GM04503 (cell line): ENCODE measurements at regions not wholly inside any gene's neighbourhood (a gene's known extent, or its start where the extent isn't known, plus 50 kb on each side); places are given as distances from the start of the nearest gene placed in this dataset.
"Not testable (repeated sequence)": the region's sequence is repeated elsewhere in the genome, so short reads cannot be mapped to it uniquely, and the experiment has no call there.

Experiments used
- DNase-seq: peaks from one replicate; pipeline ENCODE4 v3.0.0-alpha.2; 2012; ENCODE audit warnings: low read depth

DNA sequence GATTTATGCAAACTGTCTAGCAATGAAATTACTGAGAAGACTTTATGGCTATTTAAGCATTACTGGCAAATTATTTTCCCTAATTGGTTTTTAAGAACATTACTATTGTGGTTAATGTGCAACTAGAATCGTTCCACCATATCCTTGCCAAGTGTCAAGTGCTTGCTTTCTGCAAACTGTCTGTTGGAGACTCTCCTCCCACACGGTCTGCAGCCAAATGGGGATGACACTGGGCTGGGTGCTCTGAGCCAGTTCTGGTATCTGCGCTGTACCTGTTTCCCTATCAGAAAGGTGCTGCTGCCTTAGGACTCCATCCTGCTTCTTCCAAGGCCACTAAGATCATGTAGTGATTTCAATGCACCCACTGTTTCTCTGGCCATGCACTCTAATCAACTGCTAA is 110.4 kb downstream of the RAMP3 start:
- DNase-seq = no peak

GRCh38 chr7:45269192-45269591 is 111.6 kb downstream of the RAMP3 start:
- DNase-seq = no peak

DNA sequence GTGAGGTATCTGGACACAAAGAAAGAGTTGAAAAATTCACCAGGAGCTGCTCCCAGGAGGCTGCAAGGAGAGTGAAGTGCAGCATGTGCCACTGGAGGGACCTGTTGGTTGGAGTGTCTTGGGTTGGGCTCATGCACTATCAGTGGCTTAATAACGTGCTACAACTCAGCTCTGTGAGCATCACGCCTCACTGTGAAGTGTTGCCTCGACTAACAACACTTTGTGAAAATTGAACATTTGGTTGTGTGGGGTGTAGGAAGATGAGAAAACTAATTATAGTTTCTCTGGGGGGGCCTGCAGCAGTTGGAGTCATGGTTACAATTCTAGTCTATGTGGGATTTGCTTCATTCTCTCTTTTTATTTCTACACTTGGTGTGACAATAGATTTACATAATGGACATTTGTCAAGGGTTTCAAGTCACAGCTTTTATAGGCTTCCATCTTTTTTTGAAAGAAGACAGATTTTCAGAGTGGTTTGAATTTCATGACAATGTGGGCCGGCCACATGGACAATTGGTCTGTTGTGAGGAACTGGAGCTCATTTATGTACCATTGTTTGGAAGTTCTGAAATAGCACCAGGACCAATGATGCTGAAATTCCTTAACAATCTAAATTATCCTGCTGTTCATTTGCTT is 121.3 kb downstream of the RAMP3 start:
- DNase-seq = no peak

- DNase-seq = not testable (repeated sequence)
Observed at GRCh38 chr7:45289611-45290010, 132.0 kb downstream of the RAMP3 start.

DNA sequence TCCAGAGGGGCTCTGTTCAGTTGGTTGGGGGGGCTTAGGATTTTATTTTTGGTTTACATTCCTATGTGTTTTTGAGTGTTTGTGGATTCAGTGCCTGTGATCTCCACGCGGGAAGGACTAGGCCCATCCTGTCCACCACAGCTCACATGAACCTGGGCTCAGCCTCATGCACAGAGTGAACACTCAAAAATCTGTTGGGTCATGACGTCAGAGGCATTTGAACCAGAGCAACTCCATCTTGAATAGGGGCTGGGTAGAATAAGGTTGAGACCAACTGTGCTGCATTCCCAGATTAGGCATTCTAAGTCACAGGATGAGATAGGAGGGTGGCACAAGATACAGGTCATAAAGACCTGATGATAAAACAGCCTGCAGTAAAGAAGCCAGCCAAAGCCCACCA is 133.3 kb downstream of the RAMP3 start:
- no peak for DNase-seq

- DNase-seq = no peak
Observed at GRCh38 chr7:45292481-45292880, 134.9 kb downstream of the RAMP3 start.

GRCh38 chr7:45293295-45293942 is 135.8 kb downstream of the RAMP3 start:
- no peak for DNase-seq

GRCh38 chr7:45294559-45294958 is 137.0 kb downstream of the RAMP3 start:
- DNase-seq = no peak

- no peak for DNase-seq
Observed at GRCh38 chr7:45295222-45295621, 137.6 kb downstream of the RAMP3 start.

GRCh38 chr7:45296748-45297147 is 139.2 kb downstream of the RAMP3 start:
- no peak for DNase-seq

DNA sequence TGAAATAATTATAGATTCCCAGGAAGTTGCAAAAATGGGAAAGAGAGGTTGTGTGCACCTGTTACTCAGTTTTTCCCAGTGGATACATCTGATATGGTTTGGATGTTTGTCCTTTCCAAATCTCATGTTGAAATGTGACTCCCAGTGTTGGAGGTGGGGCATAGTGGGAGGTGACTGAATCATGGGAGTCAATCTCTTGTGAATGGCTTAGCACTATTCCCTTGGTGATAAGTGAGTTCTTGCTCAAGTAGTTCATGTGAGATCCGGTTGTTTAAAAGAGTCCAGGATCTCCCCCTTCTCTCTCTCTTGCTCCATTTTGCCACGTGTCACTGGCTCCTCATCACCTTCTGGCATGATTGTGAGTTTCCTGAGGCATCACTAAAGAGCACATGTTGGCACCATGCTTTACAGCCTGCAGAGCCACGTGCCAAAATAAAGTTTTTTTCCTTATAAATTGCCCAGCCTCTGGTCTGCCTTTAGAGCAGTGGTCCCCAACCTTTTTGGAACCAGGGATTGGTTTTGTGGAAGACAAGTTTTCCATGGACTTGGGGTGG is 149.2 kb downstream of the RAMP3 start:
- no peak for DNase-seq

DNA sequence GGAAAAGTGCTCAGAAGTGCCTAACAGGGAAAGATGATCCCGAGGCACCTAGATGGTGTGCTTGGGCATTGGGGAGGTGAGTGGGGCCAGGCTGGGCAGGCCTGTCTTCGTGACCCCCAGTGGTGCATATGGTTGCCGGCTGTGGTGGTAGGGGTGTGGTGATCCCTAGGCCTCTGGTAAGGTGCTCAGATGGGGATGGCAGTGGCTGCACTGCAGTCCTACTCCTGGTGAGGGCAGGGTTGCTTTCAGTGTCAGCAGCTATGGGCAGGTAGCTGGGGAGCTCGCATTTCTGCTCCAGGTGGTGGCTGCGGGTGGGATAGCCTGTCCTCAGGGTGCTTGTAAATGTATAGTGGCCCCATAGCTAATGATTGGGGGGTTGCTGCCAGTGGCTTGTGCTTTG is 154.0 kb downstream of the RAMP3 start:
- no peak for DNase-seq

DNA sequence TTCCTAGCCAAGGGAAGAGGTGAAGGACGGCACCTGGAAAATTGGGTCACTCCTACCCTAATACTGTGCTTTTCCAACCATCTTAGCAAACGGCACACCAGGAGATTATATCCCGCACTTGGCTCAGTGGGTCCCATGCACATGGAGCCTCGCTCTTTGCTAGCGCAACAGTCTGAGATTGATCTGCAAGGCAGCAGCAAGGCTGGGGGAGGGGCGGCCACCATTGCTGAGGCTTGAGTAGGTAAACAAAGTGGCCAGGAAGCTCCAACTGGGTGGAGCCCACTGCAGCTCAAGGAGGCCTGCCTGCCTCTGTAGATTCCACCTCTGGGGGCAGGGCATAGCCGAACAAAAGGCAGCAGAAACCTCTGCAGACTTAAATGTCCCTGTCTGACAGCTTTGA is 157.9 kb downstream of the RAMP3 start:
- DNase-seq = not testable (repeated sequence)

GRCh38 chr7:45324683-45325237 is 167.2 kb downstream of the RAMP3 start:
- DNase-seq = no peak

- DNase-seq = no peak
Observed at GRCh38 chr7:45325378-45325777, 167.8 kb downstream of the RAMP3 start.

- DNase-seq = no peak
Observed at GRCh38 chr7:45328403-45328981, 170.9 kb downstream of the RAMP3 start.

- no peak for DNase-seq
Observed at GRCh38 chr7:45331563-45331962, 174.0 kb downstream of the RAMP3 start.

DNA sequence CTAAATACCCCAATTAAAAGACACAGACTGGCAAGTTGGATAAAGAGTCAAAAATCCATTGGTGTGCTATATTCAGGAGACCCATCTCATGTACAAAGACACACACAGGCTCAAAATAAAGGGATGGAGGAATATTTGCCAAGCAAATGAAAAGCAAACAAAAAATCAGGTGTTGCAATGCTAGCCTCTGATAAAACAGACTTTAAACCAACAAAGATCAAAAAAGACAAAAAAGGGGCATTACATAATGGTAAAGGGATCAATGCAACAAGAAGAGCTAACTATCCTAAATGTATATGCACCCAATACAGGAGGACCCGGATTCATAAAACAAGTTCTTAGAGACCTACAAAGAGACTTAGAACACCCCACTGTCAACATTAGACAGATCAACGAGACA is 177.4 kb downstream of the RAMP3 start:
- not testable (repeated sequence) for DNase-seq

GRCh38 chr7:45342236-45342635 is 184.6 kb downstream of the RAMP3 start:
- no peak for DNase-seq

DNA sequence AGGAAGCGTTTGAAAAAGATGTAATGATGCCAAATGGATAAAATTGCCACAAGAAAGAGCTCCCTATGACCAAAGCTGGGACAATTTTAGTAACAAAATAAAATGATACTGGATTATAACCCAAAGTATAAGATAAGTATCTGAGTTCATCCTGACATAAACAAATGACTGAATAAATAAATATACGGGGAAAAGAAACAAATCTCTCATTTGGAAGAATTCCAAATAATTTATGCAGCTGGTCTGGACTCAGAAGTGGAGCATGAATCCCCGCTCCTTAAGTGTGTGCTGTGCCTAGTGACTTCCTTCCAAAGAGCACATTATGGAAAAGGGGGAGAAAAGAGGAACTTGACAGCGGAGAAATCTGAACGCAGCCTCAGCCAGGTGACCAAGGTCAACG is 186.2 kb downstream of the RAMP3 start:
- DNase-seq = no peak

DNA sequence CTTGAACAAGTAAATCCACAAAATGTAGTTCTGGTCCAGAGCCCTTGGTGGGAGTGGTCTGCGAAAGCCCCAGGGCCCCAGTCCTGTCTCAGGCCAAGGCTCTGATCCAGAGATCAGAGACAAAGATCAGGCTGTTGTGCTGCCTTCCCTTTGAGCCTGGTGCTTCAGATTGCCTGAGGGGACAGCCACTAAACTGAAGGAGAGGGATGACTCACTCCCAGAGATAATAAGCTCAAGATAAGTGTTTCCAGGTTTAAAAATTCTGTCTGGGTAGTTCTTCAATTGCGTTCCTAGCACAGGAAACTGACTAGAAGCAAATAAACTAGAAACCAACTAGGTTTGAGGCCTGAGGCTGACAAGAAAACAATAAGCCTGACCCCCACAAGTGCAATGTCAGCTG is 190.2 kb downstream of the RAMP3 start:
- DNase-seq = peak; percentile 30

DNA sequence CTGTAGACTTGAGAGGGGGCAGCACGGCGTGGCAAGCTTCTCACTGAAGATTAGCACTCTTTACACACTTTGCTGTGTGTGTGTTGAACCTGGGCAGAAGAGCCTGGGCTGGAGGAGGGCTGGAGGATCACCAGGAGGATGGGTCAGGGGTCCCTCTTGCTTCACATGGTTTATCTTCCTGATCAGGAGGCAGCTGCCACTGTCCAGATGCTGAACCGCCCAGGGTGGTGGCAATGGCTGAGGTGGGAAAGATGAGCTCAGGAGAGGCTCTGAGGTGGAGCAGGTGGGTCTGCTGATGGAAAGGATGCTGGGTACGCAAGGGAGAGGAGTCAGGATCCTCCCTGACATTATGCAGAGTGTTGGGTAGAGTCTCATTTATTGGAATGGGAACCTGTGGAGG is 191.5 kb downstream of the RAMP3 start:
- no peak for DNase-seq

DNA sequence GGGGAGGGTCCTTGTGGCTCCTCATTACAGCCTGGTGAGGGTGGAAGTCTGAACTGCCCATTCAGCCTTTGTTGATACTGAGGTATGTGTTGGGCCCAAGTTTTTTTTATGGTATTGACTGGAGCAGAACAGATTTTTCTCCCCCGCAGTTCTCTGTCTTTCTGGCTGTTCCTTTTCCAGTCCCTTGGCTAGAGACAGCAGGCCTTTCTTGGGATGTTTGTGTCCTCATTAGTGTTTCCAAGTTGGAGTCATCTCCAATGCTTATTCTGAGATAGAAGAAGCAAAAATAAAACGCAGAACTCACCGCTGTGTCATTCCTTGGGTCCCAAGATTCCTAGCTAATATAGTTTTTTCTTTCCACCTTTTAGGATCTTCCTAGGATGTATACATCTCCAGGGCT is 193.3 kb downstream of the RAMP3 start:
- no peak for DNase-seq
